ENCODE measurements at regions not wholly inside any gene's neighbourhood (a gene's known extent, or its start where the extent isn't known, plus 50 kb on each side); places are given as distances from the start of the nearest gene placed in this dataset.

DNA sequence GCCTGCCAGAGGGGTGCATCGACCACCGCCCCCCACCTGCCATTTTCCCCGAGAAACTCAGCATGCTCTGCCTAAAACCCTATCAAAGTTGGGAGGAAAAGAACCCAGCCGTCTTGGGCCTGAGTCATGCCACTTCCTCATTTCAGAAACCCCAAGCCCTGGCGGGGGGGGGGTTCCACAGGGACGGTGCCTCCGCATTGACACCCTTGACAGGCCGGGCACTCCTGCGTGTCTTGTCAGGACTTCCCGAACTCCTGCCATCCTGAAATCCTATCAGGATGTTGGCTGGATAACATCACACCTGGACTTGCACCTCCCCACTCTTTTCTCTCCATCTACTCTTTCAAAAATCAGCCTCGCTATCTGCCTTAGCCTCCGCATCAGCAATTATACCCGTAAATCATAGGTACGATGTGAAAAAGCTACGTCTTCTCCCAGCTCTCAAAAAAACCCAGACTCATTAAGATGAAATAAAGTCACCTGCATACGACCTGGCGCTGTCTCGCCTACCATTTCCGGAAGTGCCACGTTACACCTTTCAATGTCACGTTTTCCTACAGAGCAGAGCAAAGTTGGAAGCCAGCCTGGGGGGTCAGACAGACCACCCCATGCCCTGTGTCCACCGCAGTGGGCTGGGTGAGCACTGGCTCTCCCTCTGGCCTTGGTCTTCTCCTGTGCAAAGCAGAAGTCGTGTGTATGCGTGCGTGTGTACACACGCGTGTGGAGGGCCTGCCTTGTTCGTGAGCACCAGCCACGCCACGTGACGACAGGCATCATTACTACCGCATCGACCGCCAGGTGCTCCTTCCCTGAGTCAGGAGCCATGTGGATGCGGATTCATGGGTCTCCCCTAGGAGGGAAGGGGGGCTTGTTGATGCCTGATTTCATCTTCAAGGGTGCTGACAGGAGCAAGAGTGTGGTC, 96.7 kb downstream of the RFLNA start:
- Mint-ChIP-seq H3K27me3 (ENCODE audit: low read depth) (peaks cover 5% of the 10 kb centered on the region), H3K4me3 (peak overlapping the region; percentile 46), H3K27ac (peak overlapping the region; percentile 60), H3K9me3 (no peaks in the 10 kb centered on the region), H3K4me1 (ENCODE audit: low read depth) (peaks cover 13% of the 10 kb centered on the region), H3K36me3 (ENCODE audit: low read depth) (peaks cover 2% of the 10 kb centered on the region)

DNA sequence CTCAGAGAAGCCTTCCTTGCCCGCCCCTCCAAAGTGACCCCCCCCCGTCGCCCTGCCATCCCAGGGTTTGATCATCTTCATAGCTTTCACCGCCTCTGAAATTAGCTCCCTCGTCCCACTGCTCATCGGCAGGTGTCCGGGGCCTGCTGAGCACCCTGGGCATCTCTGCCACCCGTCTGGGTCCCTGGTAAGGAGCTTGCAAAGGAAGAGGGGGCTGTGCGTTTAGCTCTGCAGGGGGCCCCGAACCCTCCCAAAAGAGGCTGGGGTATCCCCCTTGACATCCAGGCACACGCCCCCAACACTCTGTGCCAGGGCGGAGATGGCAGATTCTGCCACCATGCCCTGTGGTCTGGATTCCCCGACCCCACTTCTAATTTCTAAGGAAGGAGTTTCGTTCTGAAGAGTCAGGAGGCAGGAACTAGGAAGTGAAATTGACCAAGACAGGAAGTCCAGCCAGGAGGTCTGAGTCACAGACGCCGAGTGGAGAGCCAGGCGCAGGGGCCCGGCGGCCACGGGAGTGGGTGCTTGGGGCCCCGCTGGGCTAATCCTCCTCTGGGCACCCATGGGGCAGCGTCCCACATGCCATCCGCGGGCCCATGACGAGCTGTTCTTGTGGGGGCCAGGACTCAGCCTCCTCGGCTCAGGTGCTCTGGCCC, 95.7 kb downstream of the RFLNA start:
- Mint-ChIP-seq H3K27ac (no peak overlapping the region), H3K9me3 (no peaks in the 10 kb centered on the region), H3K36me3 (ENCODE audit: low read depth) (peaks cover 2% of the 10 kb centered on the region), H3K4me3 (no peak overlapping the region), H3K27me3 (ENCODE audit: low read depth) (peaks cover 5% of the 10 kb centered on the region), H3K4me1 (ENCODE audit: low read depth) (peaks cover 13% of the 10 kb centered on the region)

- Mint-ChIP-seq H3K9me3 (no peaks in the 10 kb centered on the region), H3K27me3 (ENCODE audit: low read depth) (peaks cover 5% of the 10 kb centered on the region), H3K36me3 (ENCODE audit: low read depth) (peaks cover 2% of the 10 kb centered on the region), H3K4me3 (no peak overlapping the region), H3K27ac (no peak overlapping the region), H3K4me1 (ENCODE audit: low read depth) (peaks cover 13% of the 10 kb centered on the region)
Measured at GRCh38 chr12:124389725-124390441, 95.0 kb downstream of the RFLNA start.

DNA sequence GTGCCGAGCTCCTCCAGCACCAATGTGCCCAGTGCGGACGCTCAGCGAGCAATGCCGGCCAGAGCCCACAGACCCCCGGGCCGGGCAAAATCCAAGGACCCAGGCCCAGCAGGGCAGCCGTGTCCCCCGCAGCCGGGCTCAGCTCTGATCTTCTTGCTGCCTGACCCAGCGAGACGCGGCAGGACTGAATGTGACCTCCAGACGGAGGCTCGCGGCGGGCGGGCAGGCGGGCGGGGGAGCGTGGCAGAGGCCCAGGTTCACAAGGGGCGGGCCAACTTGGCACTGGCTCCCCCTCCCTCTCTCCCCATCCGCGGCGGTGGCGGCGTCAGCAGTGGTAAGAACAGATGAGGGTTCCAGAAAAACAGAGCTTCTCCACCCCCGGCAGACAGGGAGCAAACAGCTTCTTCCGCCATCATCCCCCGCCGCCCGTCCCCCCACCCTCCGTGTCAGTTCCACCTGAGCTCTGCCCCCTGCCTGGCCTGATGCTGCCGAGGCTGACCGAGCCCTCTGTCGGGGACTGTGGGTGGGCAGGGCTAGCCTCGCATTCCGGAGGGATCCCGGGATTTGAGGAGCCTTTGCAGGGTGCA, 94.3 kb downstream of the RFLNA start:
- Mint-ChIP-seq H3K36me3 (ENCODE audit: low read depth) (peaks cover 2% of the 10 kb centered on the region), H3K27ac (no peak overlapping the region), H3K27me3 (ENCODE audit: low read depth) (peaks cover 5% of the 10 kb centered on the region), H3K4me3 (peak overlapping the region; percentile 21), H3K9me3 (no peaks in the 10 kb centered on the region), H3K4me1 (ENCODE audit: low read depth) (peaks cover 13% of the 10 kb centered on the region)

DNA sequence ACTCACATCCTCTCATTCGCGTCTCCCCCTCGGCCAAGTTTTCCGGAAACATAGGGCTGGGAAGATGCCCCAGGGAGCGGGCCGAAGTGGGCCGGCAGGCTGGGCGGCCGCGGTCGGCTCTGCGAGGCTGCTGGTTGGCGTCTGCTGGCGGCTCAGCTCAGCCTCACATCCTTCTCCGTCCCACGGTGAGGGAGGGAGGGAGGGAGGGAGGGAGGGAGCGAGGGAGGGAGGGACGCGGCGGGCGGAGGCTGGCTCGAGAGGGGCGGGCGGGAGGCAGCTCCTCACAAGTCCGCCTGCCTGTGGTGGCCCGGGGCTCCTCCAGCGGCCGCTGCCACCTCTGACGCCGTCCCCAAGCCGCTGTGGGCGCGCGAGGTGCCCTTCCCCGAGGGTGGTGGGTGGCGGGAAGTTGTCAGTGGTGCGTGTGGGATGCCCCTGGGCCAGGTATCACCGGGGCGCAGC, 93.8 kb downstream of the RFLNA start:
- peaks cover 13% of the 10 kb centered on the region for H3K4me1 Mint-ChIP-seq (ENCODE audit: low read depth)

DNA sequence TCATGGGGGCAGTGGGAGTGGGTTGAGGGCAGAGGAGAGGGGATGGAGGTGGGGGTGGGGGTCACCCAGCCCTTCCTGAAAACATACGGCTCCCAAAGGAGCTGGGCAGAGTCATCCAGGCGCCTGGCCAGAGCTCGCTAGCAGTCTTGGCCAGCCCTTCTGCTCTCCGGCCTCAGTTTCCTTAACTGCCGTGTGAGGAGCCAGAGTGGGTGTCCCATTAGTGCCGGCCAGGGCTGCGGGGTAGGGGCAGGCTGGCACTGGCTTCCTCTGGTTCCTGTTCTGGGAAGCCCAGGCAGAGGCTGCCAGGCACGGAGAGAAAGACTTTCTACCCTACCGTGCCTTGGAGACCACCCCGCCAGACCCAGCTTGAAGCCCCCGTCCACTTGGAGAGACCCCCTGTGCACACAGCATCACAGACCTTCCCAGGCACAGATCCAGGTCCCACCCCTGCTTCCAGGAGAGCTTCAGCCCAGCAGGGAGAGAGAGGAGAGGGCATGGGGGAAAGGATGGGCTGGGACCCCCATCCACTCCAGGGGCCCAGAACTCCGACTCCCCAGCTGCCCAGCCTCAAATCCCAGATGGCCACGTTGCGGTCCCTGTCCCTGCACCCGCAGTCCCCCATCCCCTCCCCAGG, 93.3 kb downstream of the RFLNA start:
- H3K27ac Mint-ChIP-seq = no peak overlapping the region
- H3K27me3 Mint-ChIP-seq (ENCODE audit: low read depth) = peaks cover 5% of the 10 kb centered on the region

More for the DNA sequence above, 93.8 kb downstream of the RFLNA start:
- no peak overlapping the region for H3K27ac Mint-ChIP-seq
- peaks cover 5% of the 10 kb centered on the region for H3K27me3 Mint-ChIP-seq (ENCODE audit: low read depth)
- no peaks in the 10 kb centered on the region for H3K9me3 Mint-ChIP-seq
- H3K36me3 Mint-ChIP-seq (ENCODE audit: low read depth) = peaks cover 2% of the 10 kb centered on the region
- peak overlapping the region; percentile 42 for H3K4me3 Mint-ChIP-seq

DNA sequence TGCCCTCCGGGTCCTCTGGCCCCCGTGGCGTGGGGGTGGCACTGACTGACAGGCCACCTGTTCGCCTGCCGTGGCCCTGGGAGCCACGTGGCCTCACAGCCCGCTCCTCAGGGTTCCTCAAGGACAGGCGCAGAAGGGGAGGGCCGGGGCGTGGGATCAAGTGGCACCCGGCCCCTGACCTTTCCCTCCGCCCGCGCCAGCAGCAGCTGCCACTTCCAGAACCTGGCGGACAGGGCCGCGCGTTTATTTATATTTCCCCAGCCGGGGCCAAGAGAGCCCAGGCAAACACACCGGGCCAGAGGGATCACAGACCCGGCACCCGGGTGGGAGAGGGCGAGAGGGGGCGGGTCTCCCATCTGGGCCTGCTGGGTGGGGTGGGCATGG, 92.6 kb downstream of the RFLNA start:
- peaks cover 5% of the 10 kb centered on the region for H3K27me3 Mint-ChIP-seq (ENCODE audit: low read depth)
- H3K9me3 Mint-ChIP-seq = no peaks in the 10 kb centered on the region
- no peak overlapping the region for H3K27ac Mint-ChIP-seq
- H3K4me1 Mint-ChIP-seq (ENCODE audit: low read depth) = peaks cover 13% of the 10 kb centered on the region
- H3K36me3 Mint-ChIP-seq (ENCODE audit: low read depth) = peaks cover 2% of the 10 kb centered on the region
- H3K4me3 Mint-ChIP-seq = no peak overlapping the region

More for the DNA sequence above, 93.3 kb downstream of the RFLNA start:
- H3K4me1 Mint-ChIP-seq (ENCODE audit: low read depth) = peaks cover 13% of the 10 kb centered on the region
- H3K36me3 Mint-ChIP-seq (ENCODE audit: low read depth) = peaks cover 2% of the 10 kb centered on the region
- H3K9me3 Mint-ChIP-seq = no peaks in the 10 kb centered on the region
- no peak overlapping the region for H3K4me3 Mint-ChIP-seq

GRCh38 chr12:124386661-124387527, 92.0 kb downstream of the RFLNA start:
- Mint-ChIP-seq H3K27me3 (ENCODE audit: low read depth) (peaks cover 5% of the 10 kb centered on the region), H3K27ac (no peak overlapping the region), H3K4me1 (ENCODE audit: low read depth) (peaks cover 12% of the 10 kb centered on the region), H3K9me3 (no peaks in the 10 kb centered on the region), H3K4me3 (no peak overlapping the region), H3K36me3 (ENCODE audit: low read depth) (peaks cover 2% of the 10 kb centered on the region)

- H3K4me3 Mint-ChIP-seq = no peak overlapping the region
- no peaks in the 10 kb centered on the region for H3K9me3 Mint-ChIP-seq
- H3K27me3 Mint-ChIP-seq (ENCODE audit: low read depth) = peaks cover 5% of the 10 kb centered on the region
- peaks cover 4% of the 10 kb centered on the region for H3K4me1 Mint-ChIP-seq (ENCODE audit: low read depth)
- H3K36me3 Mint-ChIP-seq (ENCODE audit: low read depth) = no peaks in the 10 kb centered on the region
- H3K27ac Mint-ChIP-seq = no peak overlapping the region
Measured at GRCh38 chr12:124386059-124386458, 91.2 kb downstream of the RFLNA start.

GRCh38 chr12:124385219-124385969, 90.5 kb downstream of the RFLNA start:
- no peak overlapping the region for H3K4me3 Mint-ChIP-seq
- no peaks in the 10 kb centered on the region for H3K36me3 Mint-ChIP-seq (ENCODE audit: low read depth)
- H3K9me3 Mint-ChIP-seq = no peaks in the 10 kb centered on the region
- no peak overlapping the region for H3K27ac Mint-ChIP-seq
- H3K27me3 Mint-ChIP-seq (ENCODE audit: low read depth) = peaks cover 5% of the 10 kb centered on the region
- peaks cover 2% of the 10 kb centered on the region for H3K4me1 Mint-ChIP-seq (ENCODE audit: low read depth)

DNA sequence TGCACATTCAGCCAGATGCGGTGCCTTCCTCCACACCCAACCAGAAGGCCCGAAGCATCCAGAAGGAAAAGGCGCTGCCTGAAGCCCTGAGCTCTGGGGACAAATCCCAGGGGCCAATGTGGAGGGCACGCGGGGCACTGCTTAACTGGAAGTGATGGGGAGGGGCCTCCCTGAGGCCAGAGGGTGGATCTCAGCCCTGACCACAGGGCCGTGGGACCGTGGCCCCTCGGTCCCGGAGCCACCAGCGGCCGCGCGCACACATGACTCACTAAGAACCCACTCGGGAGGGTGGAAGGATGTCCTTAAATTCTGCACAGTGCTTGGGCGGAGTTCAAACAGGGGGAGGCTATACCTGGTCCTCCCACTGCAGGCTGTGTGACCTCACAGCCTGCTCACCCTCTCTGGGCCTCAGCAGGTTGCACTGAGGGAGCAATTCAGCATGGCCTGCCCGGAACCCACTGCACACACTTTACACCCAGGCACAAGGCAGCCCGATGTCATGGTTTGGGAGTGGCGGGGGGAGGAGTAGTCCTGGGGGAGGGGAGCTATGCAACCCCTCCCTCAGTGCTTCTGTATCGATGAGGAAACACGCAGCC, 89.5 kb downstream of the RFLNA start:
- Mint-ChIP-seq H3K4me1 (ENCODE audit: low read depth) (peaks cover 2% of the 10 kb centered on the region), H3K36me3 (ENCODE audit: low read depth) (no peaks in the 10 kb centered on the region), H3K9me3 (no peaks in the 10 kb centered on the region), H3K4me3 (no peak overlapping the region), H3K27ac (no peak overlapping the region), H3K27me3 (ENCODE audit: low read depth) (no peaks in the 10 kb centered on the region)

- H3K36me3 Mint-ChIP-seq (ENCODE audit: low read depth) = no peaks in the 10 kb centered on the region
- no peaks in the 10 kb centered on the region for H3K4me1 Mint-ChIP-seq (ENCODE audit: low read depth)
- no peaks in the 10 kb centered on the region for H3K27me3 Mint-ChIP-seq (ENCODE audit: low read depth)
- H3K4me3 Mint-ChIP-seq = no peak overlapping the region
- H3K27ac Mint-ChIP-seq = no peak overlapping the region
- H3K9me3 Mint-ChIP-seq = no peaks in the 10 kb centered on the region
Measured at GRCh38 chr12:124383028-124383427, 88.1 kb downstream of the RFLNA start.
